K562 (cell line): ENCODE measurements at regions not wholly inside any gene's neighbourhood (a gene's known extent, or its start where the extent isn't known, plus 50 kb on each side); places are given as distances from the start of the nearest gene placed in this dataset.

Experiments
- ATAC-seq: fragments of 200-7000 bp; cut with Tn5 transposase; 3 replicates; pipeline ENCODE4 v1.9.1; 2020; ENCODE audit warnings: moderate library complexity
- BruUV-seq: library from RNA; stranded (reverse); fragments of 400-500 nt; replicated peaks from 2 replicates; lab custom pipeline; 2021; lab: Mats Ljungman, UMichigan
- CTCF ChIA-PET: fragments of 300-600 bp; formaldehyde crosslinking; extraction: SDS; loops from one replicate; lab custom pipeline; 2021; ENCODE audit warnings: low intra/inter-chr PET ratio; lab: Yijun Ruan, JAX
- POLR2A ChIA-PET: fragments of 300-600, 350-650 bp; sonication (Branson Sonifier 250); formaldehyde crosslinking; extraction: SDS; loops from one replicate; lab custom pipeline; 2021; ENCODE audit warnings: antibody characterized with exemption, inconsistent platforms; lab: Yijun Ruan, JAX
- DNase-seq, 4 experiments: peaks; one replicate each; pipeline versions ENCODE4 v3.0.0 to v3.0.0-alpha.2; 2011 to 2018; ENCODE audit warnings: low spot score in 3 of 4, mixed read lengths in 3 of 4; ENCODE audit errors: extremely low read depth in 1 of 4
- FAIRE-seq: peaks from 2 replicates; lab custom pipeline; 2011; peaks lifted over from hg19 to GRCh38; lab: Jason Lieb, UNC
- H2AFZ ChIP-seq: 2 replicates; pipeline ENCODE4 v1.6.0; 2011; ENCODE audit warnings: low read depth, low read length, control low read depth, inconsistent platforms
- H3K27ac ChIP-seq: fragments of 200-600 bp; 3 replicates; pipeline ENCODE4 v1.8.0; 2011; ENCODE audit warnings: low read depth, mild to moderate bottlenecking, control low read depth, inconsistent platforms, low read length, moderate library complexity, mixed read lengths; ENCODE audit errors: extremely low read depth
- H3K27me3 ChIP-seq, 2 experiments: fragments of 300-600 bp in 1 of 2; 2 replicates in 1 of 2; 3 replicates in 1 of 2; pipeline versions ENCODE4 v1.6.0 to v1.8.0; 2011; ENCODE audit warnings: inconsistent platforms in 2 of 2, low read length in 2 of 2, mild to moderate bottlenecking in 1 of 2, mixed read lengths in 1 of 2, moderate library complexity in 1 of 2; ENCODE audit not compliant: control insufficient read depth in 2 of 2, insufficient read depth in 2 of 2
- H3K36me3 ChIP-seq: fragments of 300-600 bp; 3 replicates; pipeline ENCODE4 v1.8.0; 2011; ENCODE audit warnings: mild to moderate bottlenecking, low read length, inconsistent platforms; ENCODE audit not compliant: control insufficient read depth, insufficient read depth
- H3K4me1 ChIP-seq, 2 experiments: fragments of 200-600 bp in 1 of 2; replicated peaks in 1 of 2; 2 replicates in 1 of 2; 3 replicates in 1 of 2; pipeline versions ENCODE4 v1.5.1 to v1.8.0; 2011; ENCODE audit warnings: inconsistent platforms in 2 of 2, low read length in 2 of 2, mild to moderate bottlenecking in 1 of 2, mixed read lengths in 1 of 2, moderate library complexity in 1 of 2; ENCODE audit not compliant: control insufficient read depth in 2 of 2, insufficient read depth in 2 of 2
- H3K4me2 ChIP-seq: 2 replicates; pipeline ENCODE4 v1.6.1; 2011; ENCODE audit warnings: low read length, control low read depth, inconsistent platforms, mixed read lengths; ENCODE audit not compliant: insufficient read depth
- H3K4me3 ChIP-seq: fragments of 200-600 bp; sonication (generic), shearing (Covaris generic); 2 replicates; pipeline ENCODE4 v1.5.1; 2016; ENCODE audit warnings: control low read depth, inconsistent platforms
- H3K79me2 ChIP-seq: fragments of 200-600 bp; 3 replicates; pipeline ENCODE4 v1.8.0; 2011; ENCODE audit warnings: low read length, inconsistent platforms; ENCODE audit not compliant: control insufficient read depth, insufficient read depth
- H3K9ac ChIP-seq, 2 experiments: 2 replicates each; pipeline versions ENCODE4 v1.6.0 to v1.6.1; 2011; ENCODE audit warnings: low read depth in 2 of 2, low read length in 2 of 2, control low read depth in 1 of 2, inconsistent platforms in 1 of 2, mild to moderate bottlenecking in 1 of 2, mixed read lengths in 1 of 2; ENCODE audit not compliant: insufficient read depth in 1 of 2
- H3K9me1 ChIP-seq: one replicate; pipeline ENCODE4 v1.6.0; 2011; ENCODE audit warnings: inconsistent platforms, mild to moderate bottlenecking, low read length, moderate library complexity; ENCODE audit not compliant: control insufficient read depth, insufficient read depth
- H3K9me3 ChIP-seq: replicated peaks from 2 replicates; pipeline ENCODE4 v1.5.1; 2011; ENCODE audit warnings: low read depth, low read length, inconsistent platforms; ENCODE audit not compliant: control insufficient read depth, insufficient read depth
- H4K20me1 ChIP-seq: replicated peaks from 2 replicates; pipeline ENCODE4 v1.6.1; 2011; ENCODE audit warnings: low read length, inconsistent platforms, mixed read lengths; ENCODE audit not compliant: control insufficient read depth, insufficient read depth
- SPI1 ChIP-seq: IDR thresholded peaks from 2 replicates; pipeline ENCODE4 v1.6.1; 2011; ENCODE audit warnings: low read depth, low read length, control low read depth, borderline replicate concordance
- SRSF1 ChIP-seq: fragments of 200-400 bp; formaldehyde crosslinking; IDR thresholded peaks from 2 replicates; pipeline ENCODE4 v1.6.1; 2017; ENCODE audit warnings: mild to moderate bottlenecking, low read depth, low read length, moderate library complexity
- WGBS: fragments of 100-300 bp; shearing (Covaris generic); methylation state at CpG from one replicate; pipeline ENCODE4 v1.1.6; 2016; ENCODE audit warnings: low coverage, mixed read lengths; ENCODE audit not compliant: insufficient coverage; ENCODE audit errors: missing lambda C conversion rate; 5-methylcytosine and 5-hydroxymethylcytosine counted together
- in situ Hi-C: fragments of 300-500 bp; cut with MboI; formaldehyde crosslinking; loops from 4 replicates; pipeline ENCODE4 v1.15.0; 2018; ENCODE audit warnings: inconsistent platforms, mixed read lengths
- intact Hi-C: fragments of 100-400 bp; cut with micrococcal nuclease; formaldehyde crosslinking; loops from 2 replicates; pipeline ENCODE4 v1.14.2; 2022
- TF ChIP-seq, protein P1 (sequence below), 2 experiments: fragments of 450-650 bp; formaldehyde crosslinking in 1 of 2; IDR thresholded peaks; 2 replicates each; pipeline versions ENCODE4 v1.4.0 to v1.6.1; 2014 to 2020; ENCODE audit warnings: mild to moderate bottlenecking in 2 of 2, borderline replicate concordance in 1 of 2, low read depth in 1 of 2

DNA sequence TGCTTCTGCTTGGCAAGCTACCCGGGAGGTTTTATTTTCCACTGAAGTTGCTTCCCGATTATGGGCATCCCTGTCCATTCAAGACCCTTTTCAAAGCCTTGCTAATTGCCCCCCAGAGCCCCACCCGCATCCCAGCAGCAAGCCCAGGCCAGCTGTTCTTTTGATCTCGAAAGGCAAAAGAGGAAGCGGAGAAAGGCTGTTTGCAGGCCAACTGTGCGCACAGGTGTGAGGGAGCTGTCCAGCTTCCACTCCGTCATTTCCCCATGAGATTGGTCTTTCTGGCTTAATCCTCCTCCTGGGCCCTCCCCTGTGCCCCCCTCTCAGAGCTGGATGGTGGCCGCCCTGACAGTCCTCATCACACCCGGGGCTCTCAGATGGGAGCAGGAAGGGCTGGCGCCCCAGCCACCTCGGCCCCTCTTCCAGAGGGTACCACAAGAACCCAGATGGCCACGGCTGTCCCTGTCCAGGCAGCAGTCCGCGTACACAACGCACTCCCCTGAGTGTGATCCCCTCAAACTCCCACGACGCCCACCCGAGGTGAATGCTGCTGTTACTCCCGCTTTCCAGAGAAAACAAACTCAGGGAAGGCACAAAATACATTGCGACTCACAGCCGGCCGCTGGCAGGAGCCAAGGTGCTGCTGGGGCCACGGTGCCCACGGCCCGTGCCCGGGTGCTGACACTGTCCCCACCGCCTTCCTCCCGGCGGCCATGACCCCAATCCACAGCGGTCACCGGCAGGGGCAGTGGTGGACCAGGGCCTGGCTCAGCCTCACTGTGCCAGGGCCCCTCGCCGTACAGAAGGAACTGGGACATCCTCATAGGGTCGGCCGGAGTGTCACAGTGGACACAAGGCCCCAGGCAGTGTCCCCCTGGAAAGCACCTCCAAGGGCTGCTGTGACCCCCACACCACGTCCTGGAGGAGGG lies 121.9 kb downstream of the CRYAA start:
- H2AFZ ChIP-seq = no peak overlapping the region
- TF ChIP-seq SRSF1 = no peak
- TF ChIP-seq, protein P1, sequence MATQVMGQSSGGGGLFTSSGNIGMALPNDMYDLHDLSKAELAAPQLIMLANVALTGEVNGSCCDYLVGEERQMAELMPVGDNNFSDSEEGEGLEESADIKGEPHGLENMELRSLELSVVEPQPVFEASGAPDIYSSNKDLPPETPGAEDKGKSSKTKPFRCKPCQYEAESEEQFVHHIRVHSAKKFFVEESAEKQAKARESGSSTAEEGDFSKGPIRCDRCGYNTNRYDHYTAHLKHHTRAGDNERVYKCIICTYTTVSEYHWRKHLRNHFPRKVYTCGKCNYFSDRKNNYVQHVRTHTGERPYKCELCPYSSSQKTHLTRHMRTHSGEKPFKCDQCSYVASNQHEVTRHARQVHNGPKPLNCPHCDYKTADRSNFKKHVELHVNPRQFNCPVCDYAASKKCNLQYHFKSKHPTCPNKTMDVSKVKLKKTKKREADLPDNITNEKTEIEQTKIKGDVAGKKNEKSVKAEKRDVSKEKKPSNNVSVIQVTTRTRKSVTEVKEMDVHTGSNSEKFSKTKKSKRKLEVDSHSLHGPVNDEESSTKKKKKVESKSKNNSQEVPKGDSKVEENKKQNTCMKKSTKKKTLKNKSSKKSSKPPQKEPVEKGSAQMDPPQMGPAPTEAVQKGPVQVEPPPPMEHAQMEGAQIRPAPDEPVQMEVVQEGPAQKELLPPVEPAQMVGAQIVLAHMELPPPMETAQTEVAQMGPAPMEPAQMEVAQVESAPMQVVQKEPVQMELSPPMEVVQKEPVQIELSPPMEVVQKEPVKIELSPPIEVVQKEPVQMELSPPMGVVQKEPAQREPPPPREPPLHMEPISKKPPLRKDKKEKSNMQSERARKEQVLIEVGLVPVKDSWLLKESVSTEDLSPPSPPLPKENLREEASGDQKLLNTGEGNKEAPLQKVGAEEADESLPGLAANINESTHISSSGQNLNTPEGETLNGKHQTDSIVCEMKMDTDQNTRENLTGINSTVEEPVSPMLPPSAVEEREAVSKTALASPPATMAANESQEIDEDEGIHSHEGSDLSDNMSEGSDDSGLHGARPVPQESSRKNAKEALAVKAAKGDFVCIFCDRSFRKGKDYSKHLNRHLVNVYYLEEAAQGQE (IDR thresholded peaks at IDR 0.05; ENCODE audit: borderline replicate concordance) = peak; percentile 67
- TF ChIP-seq, protein P1 (CRISPR knock-in tag; IDR thresholded peaks at IDR 0.05; ENCODE audit: low read depth) = no peak
- peak; percentile 70; the same call in 1 of the 2 replicates for TF ChIP-seq SPI1
- H3K9me1 ChIP-seq = no peaks in the 10 kb centered on the region
- in situ Hi-C loops = no loop called here
- H3K79me2 ChIP-seq = no peaks in the 10 kb centered on the region
- H3K36me3 ChIP-seq = no peaks in the 10 kb centered on the region
- H3K4me1 ChIP-seq = no peaks in the 10 kb centered on the region; a peak in 1 of 5 replicates
- 2% methylated on average over 36 of the region's 36 CpGs for WGBS
- H3K27me3 ChIP-seq = peaks cover 31 to 66% of the 10 kb centered on the region in 2 experiments; a peak in 4 of 5 replicates
- H4K20me1 ChIP-seq = no peaks in the 10 kb centered on the region; the same call in 1 of the 2 replicates
- CTCF ChIA-PET = no interaction called here
- no peak for DNase-seq
- FAIRE-seq = no peak
- no peak overlapping the region for H3K9ac ChIP-seq
- no TSS peak for BruUV-seq
- H3K4me2 ChIP-seq = no peak overlapping the region
- intact Hi-C loops = no loop called here
- no peak for ATAC-seq
- POLR2A ChIA-PET = interaction anchor here (0.7 kb wide), 1 partner anchor 25 kb away, joined by 3 read pairs; no protein-coding TSS in a partner anchor
- no peak overlapping the region for H3K27ac ChIP-seq
- H3K4me3 ChIP-seq = no peak overlapping the region
- no peaks in the 10 kb centered on the region; the same call in 1 of the 2 replicates for H3K9me3 ChIP-seq
